Lower leg skin (tissue), 4 donors: ENCODE measurements at regions not wholly inside any gene's neighbourhood (a gene's known extent, or its start where the extent isn't known, plus 50 kb on each side); places are given as distances from the start of the nearest gene placed in this dataset.

Experiments used
- DNase-seq, 2 donors: peaks; one replicate each; pipeline ENCODE4 v3.0.0-alpha.2; 2019; ENCODE audit warnings: low spot score in 2 of 2
- H3K4me3 ChIP-seq: fragments of 200-600 bp; sonication (generic); 2 replicates; pipeline ENCODE4 v1.5.1; 2017; ENCODE audit warnings: mild to moderate bottlenecking, low read depth; ENCODE audit not compliant: poor library complexity, severe bottlenecking
- POLR2A ChIP-seq, 2 donors: fragments of 450-650 bp; IDR thresholded peaks; one replicate each; pipeline ENCODE4 v1.6.1; 2016 to 2017; ENCODE audit warnings: antibody characterized with exemption in 2 of 2, mild to moderate bottlenecking in 1 of 2, moderate library complexity in 1 of 2
- WGBS, 2 donors: methylation state at CpG; one replicate each; pipeline ENCODE4 v1.1.5; 2018; 5-methylcytosine and 5-hydroxymethylcytosine counted together
- intact Hi-C: fragments of 100-400 bp; cut with DNase I; formaldehyde crosslinking; loops from one replicate; pipeline ENCODE4 v1.15.0; 2023; ENCODE audit warnings: low total_unique reads
- TF ChIP-seq, protein P1 (sequence below), 3 donors: fragments of 450-650 bp; IDR thresholded peaks; one replicate each; pipeline ENCODE4 v1.5.1; 2016; ENCODE audit warnings: antibody characterized with exemption in 3 of 3, mild to moderate bottlenecking in 3 of 3, moderate library complexity in 2 of 3

DNA sequence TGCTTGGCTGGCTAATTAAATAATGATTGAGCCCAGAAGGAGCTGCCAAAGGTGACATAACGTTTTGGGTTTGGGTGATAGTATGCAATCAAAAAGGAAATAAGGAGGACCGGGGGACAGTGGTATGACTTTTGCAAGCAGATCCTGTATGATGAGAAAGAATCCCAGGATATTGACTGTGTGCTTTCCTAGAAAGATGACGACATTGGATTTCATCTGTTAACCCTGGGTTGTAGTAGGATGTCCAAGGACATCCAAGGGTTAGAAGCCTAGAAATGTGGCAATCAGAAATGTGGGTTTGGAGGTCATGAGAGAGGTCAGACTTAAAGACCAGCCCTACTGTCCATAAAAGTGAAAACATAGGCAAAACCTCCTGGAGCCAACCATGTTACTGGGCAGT lies 50.3 kb upstream of the HMHB1 start:
- WGBS, 2 donors, result 66 to 72% methylated on average over 3 of the region's 3 CpGs
- no peak for TF ChIP-seq POLR2A (IDR thresholded peaks at IDR 0.05)
- TF ChIP-seq, protein P1, sequence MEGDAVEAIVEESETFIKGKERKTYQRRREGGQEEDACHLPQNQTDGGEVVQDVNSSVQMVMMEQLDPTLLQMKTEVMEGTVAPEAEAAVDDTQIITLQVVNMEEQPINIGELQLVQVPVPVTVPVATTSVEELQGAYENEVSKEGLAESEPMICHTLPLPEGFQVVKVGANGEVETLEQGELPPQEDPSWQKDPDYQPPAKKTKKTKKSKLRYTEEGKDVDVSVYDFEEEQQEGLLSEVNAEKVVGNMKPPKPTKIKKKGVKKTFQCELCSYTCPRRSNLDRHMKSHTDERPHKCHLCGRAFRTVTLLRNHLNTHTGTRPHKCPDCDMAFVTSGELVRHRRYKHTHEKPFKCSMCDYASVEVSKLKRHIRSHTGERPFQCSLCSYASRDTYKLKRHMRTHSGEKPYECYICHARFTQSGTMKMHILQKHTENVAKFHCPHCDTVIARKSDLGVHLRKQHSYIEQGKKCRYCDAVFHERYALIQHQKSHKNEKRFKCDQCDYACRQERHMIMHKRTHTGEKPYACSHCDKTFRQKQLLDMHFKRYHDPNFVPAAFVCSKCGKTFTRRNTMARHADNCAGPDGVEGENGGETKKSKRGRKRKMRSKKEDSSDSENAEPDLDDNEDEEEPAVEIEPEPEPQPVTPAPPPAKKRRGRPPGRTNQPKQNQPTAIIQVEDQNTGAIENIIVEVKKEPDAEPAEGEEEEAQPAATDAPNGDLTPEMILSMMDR (IDR thresholded peaks at IDR 0.05), result no peak
- intact Hi-C loops, result no loop called here
- DNase-seq, result no peak
- H3K4me3 ChIP-seq, result no peak overlapping the region

DNA sequence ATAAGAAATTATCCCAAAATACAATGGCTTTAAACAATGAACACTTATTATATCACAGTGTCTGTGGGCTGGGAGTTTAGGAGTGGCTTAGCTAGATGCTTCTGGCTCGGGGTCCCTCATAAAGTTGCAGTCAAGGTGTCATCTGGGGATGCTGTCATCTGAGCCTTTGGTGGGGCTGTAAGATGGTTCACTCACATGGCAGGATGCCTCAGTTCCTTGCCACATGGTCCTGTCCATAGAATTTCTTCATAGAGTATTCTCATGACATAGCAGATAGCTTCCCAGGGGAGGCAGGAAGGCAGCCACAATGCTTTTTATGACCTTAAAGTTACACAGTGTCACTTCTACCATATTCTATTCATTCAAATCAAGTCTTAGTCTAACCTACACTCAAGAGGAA lies 51.2 kb upstream of the HMHB1 start:
- 87 to 89% methylated on average over 1 of the region's 1 CpG for WGBS, 2 donors
- H3K4me3 ChIP-seq, result no peak overlapping the region
- intact Hi-C loops, result no loop called here
- TF ChIP-seq, protein P1 (IDR thresholded peaks at IDR 0.05), result no peak
- TF ChIP-seq POLR2A (IDR thresholded peaks at IDR 0.05), result no peak
- DNase-seq, result no peak

DNA sequence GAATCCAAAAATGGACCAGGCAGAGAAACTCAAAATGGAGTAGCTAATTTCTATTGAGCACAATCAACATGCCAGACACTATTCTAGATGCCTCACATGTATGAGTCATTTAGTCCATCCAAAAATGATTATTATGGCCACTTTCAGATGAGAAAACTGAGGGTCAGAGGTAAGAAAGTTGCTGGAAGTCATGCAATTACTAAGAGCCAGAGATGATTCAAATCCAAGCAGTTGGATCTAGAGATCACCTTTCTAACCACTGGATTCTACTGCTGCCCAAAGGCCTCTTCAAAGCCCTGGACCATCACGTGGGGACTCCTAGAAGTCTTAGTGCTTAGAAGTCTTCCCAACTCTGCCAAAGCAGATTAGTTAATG lies 51.8 kb upstream of the HMHB1 start:
- no peak for DNase-seq
- 61 to 76% methylated on average over 1 of the region's 1 CpG for WGBS, 2 donors
- intact Hi-C loops, result no loop called here
- TF ChIP-seq, protein P1 (IDR thresholded peaks at IDR 0.05), result no peak
- TF ChIP-seq POLR2A (IDR thresholded peaks at IDR 0.05), result no peak
- no peak overlapping the region for H3K4me3 ChIP-seq

DNA sequence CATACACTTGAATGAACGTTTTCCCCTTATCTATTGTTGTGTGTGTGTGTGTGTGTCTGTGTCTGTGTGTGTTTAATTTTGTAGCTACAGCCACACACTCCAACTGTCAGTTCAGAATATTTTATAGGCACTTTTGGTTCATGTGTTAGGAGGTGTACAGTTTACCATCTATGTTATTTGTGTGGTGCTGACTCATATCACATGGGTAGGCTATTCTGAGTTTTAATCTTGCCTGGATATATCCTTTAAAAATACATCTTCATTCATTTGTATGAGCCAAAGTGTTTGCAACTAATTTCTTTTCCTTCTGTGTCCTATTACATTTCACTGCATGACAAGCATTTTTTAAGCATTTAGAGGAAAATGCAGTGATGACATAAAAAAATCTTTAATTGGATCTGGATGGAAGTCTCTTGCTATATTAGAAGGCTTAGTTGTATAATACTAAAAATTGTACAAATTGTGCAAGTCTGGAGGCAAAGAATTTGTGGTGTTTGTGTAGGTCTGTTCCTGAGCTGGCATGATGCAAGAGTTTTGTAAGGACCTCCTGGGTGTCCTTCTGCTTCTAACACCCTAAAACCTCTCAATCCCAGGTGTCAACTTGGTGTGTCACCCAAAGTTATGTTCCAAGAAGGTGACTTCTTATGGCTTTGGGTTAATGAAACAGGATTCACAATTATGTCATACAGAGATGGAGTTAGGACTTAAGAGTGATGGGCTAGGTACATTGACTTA lies 52.4 kb upstream of the HMHB1 start:
- H3K4me3 ChIP-seq, result no peak overlapping the region
- intact Hi-C loops, result no loop called here
- TF ChIP-seq, protein P1 (IDR thresholded peaks at IDR 0.05), result no peak
- TF ChIP-seq POLR2A (IDR thresholded peaks at IDR 0.05), result no peak
- WGBS, 2 donors, result 52 to 67% methylated on average over 1 of the region's 1 CpG
- no peak for DNase-seq

DNA sequence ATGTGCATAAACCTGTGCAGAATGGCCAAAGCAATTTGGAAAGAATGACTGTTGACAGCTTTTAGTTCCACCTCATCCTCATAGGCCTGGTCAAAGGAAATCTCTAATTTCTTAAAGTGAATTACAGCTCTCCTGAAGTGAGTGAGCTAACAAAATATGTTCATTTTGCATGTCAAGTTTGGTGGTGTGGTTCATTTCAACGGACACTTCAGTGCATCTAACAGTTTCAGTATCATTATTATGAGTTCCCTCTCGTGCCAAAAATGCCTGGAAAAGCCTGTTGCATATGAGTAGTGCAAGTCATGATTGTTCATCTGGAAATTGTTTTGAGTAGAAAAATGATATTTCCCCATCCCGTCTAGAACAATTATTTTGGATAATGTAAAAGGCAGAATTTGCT lies 53.2 kb upstream of the HMHB1 start:
- no peak for TF ChIP-seq POLR2A (IDR thresholded peaks at IDR 0.05)
- TF ChIP-seq, protein P1 (IDR thresholded peaks at IDR 0.05), result no peak
- no peak overlapping the region for H3K4me3 ChIP-seq
- peak in 1 of 2 donors; percentile 20 for DNase-seq
- WGBS, 2 donors, result 54 to 64% methylated on average over 3 of the region's 3 CpGs
- intact Hi-C loops, result no loop called here

DNA sequence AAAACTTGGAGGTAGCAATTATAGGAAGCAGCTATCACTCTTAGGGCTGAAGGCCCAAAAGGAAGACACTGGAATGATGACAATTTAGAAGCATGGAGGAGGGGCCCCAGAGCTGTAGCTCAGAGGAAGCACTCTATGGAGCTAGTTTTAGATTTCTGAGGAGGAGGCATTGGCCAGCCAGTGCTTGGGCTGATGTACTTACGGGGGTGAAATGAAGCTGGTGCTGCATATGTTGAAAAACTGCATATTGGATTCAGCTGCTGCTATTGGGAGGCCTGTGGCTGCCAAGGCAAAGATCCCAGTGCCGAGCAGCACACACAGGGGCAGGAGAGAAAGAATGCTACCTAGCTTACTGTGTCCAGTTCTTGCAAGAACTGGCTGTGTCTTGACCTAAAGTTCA lies 53.9 kb upstream of the HMHB1 start:
- intact Hi-C loops, result no loop called here
- H3K4me3 ChIP-seq, result no peak overlapping the region
- WGBS, 2 donors, result 86 to 95% methylated on average over 2 of the region's 2 CpGs
- no peak for TF ChIP-seq POLR2A (IDR thresholded peaks at IDR 0.05)
- TF ChIP-seq, protein P1 (IDR thresholded peaks at IDR 0.05), result no peak
- no peak for DNase-seq
